GM23248 (cell line): ENCODE measurements at regions not wholly inside any gene's neighbourhood (a gene's known extent, or its start where the extent isn't known, plus 50 kb on each side); places are given as distances from the start of the nearest gene placed in this dataset.

ENCODE experiments used
- DNase-seq: peaks from one replicate; pipeline ENCODE4 v3.0.0-alpha.2; 2015
- H2AFZ ChIP-seq: fragments of 200-600 bp; sonication (generic); 2 replicates; pipeline ENCODE4 v1.6.1; 2016; ENCODE audit warnings: antibody characterized with exemption
- H3F3A ChIP-seq: fragments of 200-600 bp; sonication (generic); 2 replicates; pipeline ENCODE4 v1.6.1; 2016; ENCODE audit warnings: mild to moderate bottlenecking, antibody characterized with exemption, mixed run types; ENCODE audit not compliant: insufficient read depth
- H3K27ac ChIP-seq: fragments of 200-600 bp; sonication (generic); 2 replicates; pipeline ENCODE4 v1.5.1; 2016; ENCODE audit warnings: mild to moderate bottlenecking
- H3K27me3 ChIP-seq: fragments of 200-600 bp; sonication (generic); replicated peaks from 2 replicates; pipeline ENCODE4 v1.6.1; 2016; ENCODE audit warnings: mild to moderate bottlenecking; ENCODE audit not compliant: insufficient read depth
- H3K36me3 ChIP-seq: fragments of 200-600 bp; sonication (generic); 2 replicates; pipeline ENCODE4 v1.6.1; 2016; ENCODE audit warnings: low read depth, mild to moderate bottlenecking
- H3K4me1 ChIP-seq: fragments of 200-600 bp; sonication (generic); 2 replicates; pipeline ENCODE4 v1.6.1; 2016; ENCODE audit warnings: mild to moderate bottlenecking; ENCODE audit not compliant: insufficient read depth
- H3K4me2 ChIP-seq: fragments of 200-600 bp; sonication (generic); one replicate; pipeline ENCODE4 v1.6.1; 2016; ENCODE audit warnings: mild to moderate bottlenecking; ENCODE audit not compliant: unreplicated experiment
- H3K4me3 ChIP-seq: fragments of 200-600 bp; sonication (generic); 2 replicates; pipeline ENCODE4 v1.5.1; 2016; ENCODE audit warnings: mild to moderate bottlenecking
- H3K79me2 ChIP-seq: fragments of 200-600 bp; sonication (generic); 2 replicates; pipeline ENCODE4 v1.6.1; 2016; ENCODE audit warnings: mild to moderate bottlenecking; ENCODE audit not compliant: insufficient read depth
- H3K9ac ChIP-seq: fragments of 200-600 bp; sonication (generic); 2 replicates; pipeline ENCODE4 v1.6.1; 2016; ENCODE audit warnings: mild to moderate bottlenecking
- H3K9me2 ChIP-seq: fragments of 200-600 bp; sonication (generic); 2 replicates; pipeline ENCODE4 v1.6.1; 2016; ENCODE audit warnings: mixed run types, mild to moderate bottlenecking, moderate library complexity; ENCODE audit not compliant: insufficient read depth
- H3K9me3 ChIP-seq: fragments of 200-600 bp; sonication (generic); one replicate; pipeline ENCODE4 v1.6.1; 2017; ENCODE audit warnings: low read depth
- H4K20me1 ChIP-seq: fragments of 200-600 bp; sonication (generic); 2 replicates; pipeline ENCODE4 v1.6.0; 2016; ENCODE audit not compliant: insufficient read depth
- EZH2 ChIP-seq: fragments of 200-600 bp; sonication (generic); IDR thresholded peaks from 2 replicates; pipeline ENCODE4 v1.6.1; 2018; ENCODE audit warnings: antibody characterized with exemption, mild to moderate bottlenecking; ENCODE audit not compliant: insufficient read depth, poor library complexity, severe bottlenecking
- EZH2phosphoT487 ChIP-seq: fragments of 200-600 bp; sonication (generic); IDR thresholded peaks from 2 replicates; pipeline ENCODE4 v1.6.1; 2018; ENCODE audit warnings: antibody characterized with exemption, moderate library complexity, mild to moderate bottlenecking, low read depth; ENCODE audit not compliant: insufficient read depth
- WGBS, 2 experiments: methylation state at CpG; one replicate each; pipeline ENCODE4 v1.1.6; 2015 to 2017; ENCODE audit warnings: low lambda C conversion rate in 2 of 2, low coverage in 1 of 2; ENCODE audit errors: missing lambda C conversion rate in 2 of 2; 5-methylcytosine and 5-hydroxymethylcytosine counted together
- in situ Hi-C: fragments of 300-500 bp; cut with MboI; formaldehyde crosslinking; loops from 2 replicates; pipeline ENCODE4 v1.15.0; 2020

DNA sequence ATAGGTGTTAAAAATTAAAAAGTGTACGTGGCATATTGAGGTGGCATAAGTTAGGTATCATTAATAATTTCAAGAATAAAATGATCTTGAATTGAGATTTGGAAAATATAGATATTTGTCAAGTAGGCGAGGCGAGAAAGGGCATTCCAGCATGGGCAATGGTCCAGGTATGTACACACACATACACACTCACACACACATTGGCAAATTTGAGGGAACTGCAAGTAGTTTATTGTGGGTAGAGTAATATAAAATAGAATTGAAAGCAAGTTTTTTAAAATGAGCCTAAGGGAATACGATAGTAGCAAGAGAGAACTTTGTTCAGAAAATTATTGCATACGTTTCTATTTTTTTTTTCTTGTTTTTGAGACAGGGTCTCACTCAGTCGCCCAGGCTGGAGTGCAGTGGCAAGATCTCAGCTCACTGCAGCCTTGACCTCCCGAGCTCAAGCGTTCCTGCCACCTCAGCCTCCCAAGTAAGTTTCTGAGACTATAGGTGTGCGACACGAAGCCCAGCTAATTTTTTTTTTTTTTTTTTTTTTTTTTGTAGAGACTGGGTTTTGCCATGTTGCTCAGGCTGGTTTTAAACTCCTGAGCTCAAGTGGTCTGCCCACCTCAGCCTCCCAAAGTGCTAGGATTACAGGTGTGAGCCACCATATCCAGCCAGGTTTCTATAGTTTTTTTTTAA is 96.7 kb upstream of the SLC39A10 start:
- Histone ChIP-seq H3K27ac (peak overlapping the region; percentile 93), H3K9ac (peak overlapping the region; percentile 59), H4K20me1 (no peaks in the 10 kb centered on the region), H3K9me3 (no peaks in the 10 kb centered on the region), H3K4me2 (peak overlapping the region; percentile 31), H2AFZ (no peak overlapping the region), H3K79me2 (no peaks in the 10 kb centered on the region), H3K4me3 (peak overlapping the region; percentile 22; the same call in 1 of the 2 replicates), H3K9me2 (no peaks in the 10 kb centered on the region), H3K27me3 (no peaks in the 10 kb centered on the region), H3K36me3 (no peaks in the 10 kb centered on the region), H3K4me1 (peaks cover 53% of the 10 kb centered on the region), H3F3A (peaks cover 57% of the 10 kb centered on the region)
- WGBS, 2 experiments = 88 to 89% methylated on average over 10 of the region's 10 CpGs
- in situ Hi-C loops = no loop called here
- TF ChIP-seq EZH2 (no peak), EZH2phosphoT487 (no peak)
- no peak for DNase-seq

DNA sequence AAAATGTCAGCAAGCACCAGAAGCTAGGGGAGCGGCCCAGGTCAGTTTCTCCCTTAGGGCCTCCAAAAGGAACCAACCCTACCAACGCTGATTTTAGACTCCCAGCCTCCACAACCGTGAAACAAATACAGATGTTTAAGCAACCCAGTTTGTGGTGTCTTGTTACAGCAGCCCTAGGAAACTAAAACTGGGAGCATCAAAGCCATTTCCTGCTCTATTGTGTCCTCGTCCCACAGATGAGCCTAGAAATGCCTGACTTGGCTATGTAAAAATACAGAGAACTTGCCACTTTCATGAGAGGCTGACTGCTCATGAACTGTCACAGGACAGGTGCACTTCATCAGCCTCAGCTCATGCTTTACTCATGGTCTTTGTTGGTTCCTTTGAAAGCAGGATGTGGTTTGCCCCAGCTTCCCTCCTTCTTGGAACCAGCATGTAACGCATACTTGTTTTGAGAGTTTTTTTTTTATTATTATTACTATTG is 97.6 kb upstream of the SLC39A10 start:
- Histone ChIP-seq H2AFZ (peak overlapping the region; percentile 8; the same call in 1 of the 2 replicates), H3K4me3 (no peak overlapping the region), H3K27ac (peak overlapping the region; percentile 93), H3K9ac (peak overlapping the region; percentile 14; the same call in 1 of the 2 replicates), H3K9me3 (no peaks in the 10 kb centered on the region), H3K27me3 (no peaks in the 10 kb centered on the region), H3F3A (peaks cover 49% of the 10 kb centered on the region), H3K9me2 (no peaks in the 10 kb centered on the region), H4K20me1 (no peaks in the 10 kb centered on the region), H3K36me3 (no peaks in the 10 kb centered on the region), H3K4me1 (peaks cover 45% of the 10 kb centered on the region), H3K79me2 (no peaks in the 10 kb centered on the region), H3K4me2 (peak overlapping the region; percentile 31)
- 35 to 40% methylated on average over 5 of the region's 5 CpGs for WGBS, 2 experiments
- in situ Hi-C loops = no loop called here
- TF ChIP-seq EZH2 (no peak), EZH2phosphoT487 (no peak)
- peak; percentile 78 for DNase-seq

DNA sequence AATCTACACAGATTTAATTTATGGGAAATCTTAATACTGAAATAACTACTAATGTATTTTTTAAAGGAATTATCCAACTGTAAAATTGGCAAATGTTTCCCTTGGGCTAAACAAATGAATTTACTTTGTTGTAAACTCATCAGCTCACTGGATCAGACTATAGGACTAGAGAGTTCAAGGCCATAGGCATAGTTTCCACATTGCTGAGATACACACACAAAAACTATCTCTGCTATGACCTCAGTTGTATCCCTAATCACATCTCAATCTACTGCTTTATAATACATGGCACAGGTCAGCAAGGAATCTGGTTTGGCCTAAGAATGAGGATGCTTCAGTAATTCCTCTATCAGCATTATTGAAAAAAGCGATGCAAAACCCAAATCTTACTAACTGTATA is 101.1 kb upstream of the SLC39A10 start:
- no peak for DNase-seq
- no peak for TF ChIP-seq EZH2
- TF ChIP-seq EZH2phosphoT487 = no peak
- peaks cover 28% of the 10 kb centered on the region for H3F3A ChIP-seq
- 95 to 100% methylated on average over 1 of the region's 1 CpG for WGBS, 2 experiments
- H4K20me1 ChIP-seq = no peaks in the 10 kb centered on the region
- H3K27me3 ChIP-seq = no peaks in the 10 kb centered on the region
- H3K4me2 ChIP-seq = no peak overlapping the region
- in situ Hi-C loops = no loop called here
- H3K9me2 ChIP-seq = no peaks in the 10 kb centered on the region
- no peak overlapping the region for H3K4me3 ChIP-seq
- no peaks in the 10 kb centered on the region for H3K79me2 ChIP-seq
- H3K4me1 ChIP-seq = peaks cover 22% of the 10 kb centered on the region
- H3K27ac ChIP-seq = no peak overlapping the region
- H2AFZ ChIP-seq = no peak overlapping the region
- no peaks in the 10 kb centered on the region for H3K36me3 ChIP-seq
- no peaks in the 10 kb centered on the region for H3K9me3 ChIP-seq
- no peak overlapping the region for H3K9ac ChIP-seq

DNA sequence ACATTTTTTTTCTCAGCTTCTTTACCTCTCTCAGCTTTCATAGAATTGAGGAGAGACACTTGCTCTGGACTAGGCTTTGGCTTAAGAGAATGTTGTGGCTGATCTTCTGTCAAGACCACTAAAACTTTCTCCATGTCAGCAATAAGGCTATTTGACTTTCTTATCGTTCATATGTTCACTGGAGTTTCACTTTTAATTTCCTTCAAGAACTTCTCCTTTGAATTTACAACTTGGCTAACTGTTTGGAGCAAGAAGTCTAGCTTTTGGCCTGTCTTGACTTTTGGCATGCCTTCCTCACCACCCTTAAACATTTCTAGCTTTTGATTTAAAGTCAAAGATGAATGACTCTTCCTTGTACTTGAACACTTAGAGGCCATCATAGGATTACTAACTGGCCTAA is 104.4 kb upstream of the SLC39A10 start:
- no peak overlapping the region for H2AFZ ChIP-seq
- H3K27me3 ChIP-seq = no peaks in the 10 kb centered on the region
- no peaks in the 10 kb centered on the region for H3K36me3 ChIP-seq
- TF ChIP-seq EZH2 (no peak), EZH2phosphoT487 (no peak)
- H3K4me1 ChIP-seq = no peaks in the 10 kb centered on the region
- H3F3A ChIP-seq = no peaks in the 10 kb centered on the region; the same call in 1 of the 2 replicates
- 88 to 93% methylated on average over 1 of the region's 1 CpG for WGBS, 2 experiments
- no peak overlapping the region for H3K4me3 ChIP-seq
- no peaks in the 10 kb centered on the region for H3K79me2 ChIP-seq
- no peaks in the 10 kb centered on the region for H3K9me3 ChIP-seq
- DNase-seq = no peak
- in situ Hi-C loops = no loop called here
- H4K20me1 ChIP-seq = no peaks in the 10 kb centered on the region
- H3K4me2 ChIP-seq = no peak overlapping the region
- no peaks in the 10 kb centered on the region for H3K9me2 ChIP-seq
- H3K9ac ChIP-seq = no peak overlapping the region
- H3K27ac ChIP-seq = no peak overlapping the region
